DOHH2 (cell line): ENCODE measurements at regions not wholly inside any gene's neighbourhood (a gene's known extent, or its start where the extent isn't known, plus 50 kb on each side); places are given as distances from the start of the nearest gene placed in this dataset.

ENCODE experiments used
- EZH2phosphoT487 ChIP-seq: fragments of 200-600 bp; sonication (generic); IDR thresholded peaks from 2 replicates; pipeline ENCODE4 v1.6.1; 2017; ENCODE audit warnings: borderline replicate concordance, mild to moderate bottlenecking, antibody characterized with exemption, low read length, moderate library complexity, mixed read lengths
- TF ChIP-seq, protein P1 (sequence below): fragments of 200-600 bp; sonication (generic); IDR thresholded peaks from one replicate; pipeline ENCODE4 v1.5.1; 2014; ENCODE audit warnings: antibody characterized with exemption, mild to moderate bottlenecking, low read depth, low read length; ENCODE audit not compliant: poor library complexity, severe bottlenecking

DNA sequence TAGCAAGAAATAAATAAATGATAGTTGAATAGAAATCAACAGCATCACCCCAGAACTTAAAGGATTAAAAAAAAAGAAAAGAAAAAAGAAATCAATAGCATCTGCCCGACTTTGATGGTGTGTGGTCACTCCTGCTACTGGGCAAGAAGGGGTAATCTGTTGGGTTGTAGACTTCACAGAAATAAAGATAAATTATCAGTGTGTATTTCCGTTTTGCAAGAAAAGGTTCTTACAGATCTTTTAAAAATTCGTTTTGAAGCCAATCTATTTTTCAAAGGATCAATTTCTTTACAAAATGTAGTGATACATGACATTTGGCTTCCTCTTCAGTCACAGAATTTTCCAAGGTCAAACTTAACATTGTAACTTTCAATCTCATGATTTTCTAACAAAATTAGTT lies 448.9 kb upstream of the FAR2 start:
- TF ChIP-seq, protein P1, sequence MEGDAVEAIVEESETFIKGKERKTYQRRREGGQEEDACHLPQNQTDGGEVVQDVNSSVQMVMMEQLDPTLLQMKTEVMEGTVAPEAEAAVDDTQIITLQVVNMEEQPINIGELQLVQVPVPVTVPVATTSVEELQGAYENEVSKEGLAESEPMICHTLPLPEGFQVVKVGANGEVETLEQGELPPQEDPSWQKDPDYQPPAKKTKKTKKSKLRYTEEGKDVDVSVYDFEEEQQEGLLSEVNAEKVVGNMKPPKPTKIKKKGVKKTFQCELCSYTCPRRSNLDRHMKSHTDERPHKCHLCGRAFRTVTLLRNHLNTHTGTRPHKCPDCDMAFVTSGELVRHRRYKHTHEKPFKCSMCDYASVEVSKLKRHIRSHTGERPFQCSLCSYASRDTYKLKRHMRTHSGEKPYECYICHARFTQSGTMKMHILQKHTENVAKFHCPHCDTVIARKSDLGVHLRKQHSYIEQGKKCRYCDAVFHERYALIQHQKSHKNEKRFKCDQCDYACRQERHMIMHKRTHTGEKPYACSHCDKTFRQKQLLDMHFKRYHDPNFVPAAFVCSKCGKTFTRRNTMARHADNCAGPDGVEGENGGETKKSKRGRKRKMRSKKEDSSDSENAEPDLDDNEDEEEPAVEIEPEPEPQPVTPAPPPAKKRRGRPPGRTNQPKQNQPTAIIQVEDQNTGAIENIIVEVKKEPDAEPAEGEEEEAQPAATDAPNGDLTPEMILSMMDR, result no peak
- TF ChIP-seq EZH2phosphoT487, result no peak
